Effector memory CD4-positive, alpha-beta T cell (primary cell): ENCODE measurements at regions not wholly inside any gene's neighbourhood (a gene's known extent, or its start where the extent isn't known, plus 50 kb on each side); places are given as distances from the start of the nearest gene placed in this dataset.

Experiments used
- DNase-seq, 3 donors: peaks; one replicate each; pipeline ENCODE4 v3.0.0-alpha.2; 2020
- H3K27ac ChIP-seq: 2 replicates; pipeline ENCODE4 v1.7.0; 2013; ENCODE audit warnings: mild to moderate bottlenecking, low read length, moderate library complexity; ENCODE audit not compliant: insufficient read depth, poor library complexity, severe bottlenecking
- H3K27me3 ChIP-seq: replicated peaks from 2 replicates; pipeline ENCODE4 v1.7.0; 2013; ENCODE audit warnings: mild to moderate bottlenecking, low read length; ENCODE audit not compliant: insufficient read depth, control insufficient read depth, poor library complexity, severe bottlenecking
- H3K36me3 ChIP-seq: 2 replicates; pipeline ENCODE4 v1.7.0; 2013; ENCODE audit warnings: mild to moderate bottlenecking, low read length, moderate library complexity; ENCODE audit not compliant: control insufficient read depth, insufficient read depth
- H3K4me1 ChIP-seq: 2 replicates; pipeline ENCODE4 v1.7.0; 2013; ENCODE audit warnings: low read length, mild to moderate bottlenecking; ENCODE audit not compliant: control insufficient read depth, insufficient read depth, poor library complexity, severe bottlenecking
- H3K4me3 ChIP-seq: 2 replicates; pipeline ENCODE4 v1.7.0; 2013; ENCODE audit warnings: low read length, low read depth, mild to moderate bottlenecking; ENCODE audit not compliant: insufficient read depth, poor library complexity, severe bottlenecking
- H3K9me3 ChIP-seq: 2 replicates; pipeline ENCODE4 v1.7.0; 2013; ENCODE audit warnings: mild to moderate bottlenecking, low read length, moderate library complexity; ENCODE audit not compliant: control insufficient read depth

DNA sequence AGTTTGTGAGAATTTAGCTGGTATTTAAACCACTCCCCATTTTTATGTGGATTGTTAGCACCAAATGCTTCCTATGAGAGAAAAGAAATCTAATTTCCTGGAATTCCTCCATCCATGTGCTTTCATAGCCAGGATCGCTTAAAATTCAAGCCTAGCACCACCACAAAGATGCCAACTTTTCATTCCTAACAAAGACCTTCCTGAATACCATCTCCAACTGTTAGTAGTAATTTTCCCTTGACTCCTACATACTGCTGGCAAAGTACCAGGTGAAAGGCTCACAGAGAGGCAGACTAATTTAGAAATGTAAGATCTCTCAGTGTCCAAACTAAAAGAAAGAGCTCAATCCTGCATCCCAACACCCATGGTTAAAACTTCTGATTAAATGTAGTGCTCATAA lies 386.3 kb downstream of the KCTD12 start:
- Histone ChIP-seq H3K27me3 (no peaks in the 10 kb centered on the region), H3K9me3 (no peaks in the 10 kb centered on the region), H3K4me3 (no peak overlapping the region), H3K27ac (no peak overlapping the region), H3K36me3 (no peaks in the 10 kb centered on the region), H3K4me1 (no peaks in the 10 kb centered on the region)
- no peak for DNase-seq

DNA sequence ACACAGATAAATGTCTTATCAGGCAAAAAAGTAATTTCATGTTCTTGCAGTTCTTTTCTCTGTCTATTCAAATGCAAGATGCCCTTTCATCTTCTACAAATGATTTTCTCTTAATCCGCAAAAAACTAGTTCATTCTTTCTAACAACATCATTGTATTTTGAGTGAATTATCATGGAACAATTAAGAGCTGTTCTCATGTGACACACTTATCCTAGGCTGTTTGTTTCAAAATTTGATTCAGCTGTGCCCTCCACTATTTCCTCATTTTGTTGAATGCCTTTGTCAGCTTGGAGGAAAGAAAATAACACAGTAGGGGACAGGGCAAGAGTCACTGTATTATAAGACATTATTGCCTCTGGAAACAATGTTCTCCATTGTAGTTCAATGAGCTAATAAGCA lies 396.9 kb downstream of the KCTD12 start:
- H3K36me3 ChIP-seq: no peaks in the 10 kb centered on the region
- H3K9me3 ChIP-seq: no peaks in the 10 kb centered on the region
- H3K27ac ChIP-seq: no peak overlapping the region
- no peaks in the 10 kb centered on the region for H3K27me3 ChIP-seq
- H3K4me1 ChIP-seq: no peaks in the 10 kb centered on the region
- no peak overlapping the region for H3K4me3 ChIP-seq
- no peak for DNase-seq

DNA sequence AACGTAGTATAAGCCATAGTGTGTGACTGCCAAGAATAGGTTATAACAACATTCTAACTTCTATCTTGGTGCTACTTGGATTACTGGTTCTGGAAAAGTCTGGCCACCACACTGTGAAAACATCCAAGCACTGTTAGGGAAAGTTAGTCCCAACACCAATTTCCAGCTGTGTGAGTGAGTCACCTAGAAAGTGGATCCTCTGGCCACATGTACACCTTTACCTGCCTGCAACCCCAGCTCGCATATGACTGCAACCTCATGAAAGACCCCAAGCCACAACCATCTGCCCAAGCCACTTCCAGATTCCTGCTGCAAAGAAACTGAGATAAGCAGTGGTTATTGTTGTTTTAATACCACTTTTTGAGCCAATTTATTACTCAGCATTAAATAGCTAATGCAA lies 404.5 kb downstream of the KCTD12 start:
- H3K36me3 ChIP-seq: no peaks in the 10 kb centered on the region
- H3K27ac ChIP-seq: no peak overlapping the region
- H3K4me3 ChIP-seq: no peak overlapping the region
- no peaks in the 10 kb centered on the region for H3K9me3 ChIP-seq
- DNase-seq: no peak
- H3K27me3 ChIP-seq: no peaks in the 10 kb centered on the region
- H3K4me1 ChIP-seq: no peaks in the 10 kb centered on the region

DNA sequence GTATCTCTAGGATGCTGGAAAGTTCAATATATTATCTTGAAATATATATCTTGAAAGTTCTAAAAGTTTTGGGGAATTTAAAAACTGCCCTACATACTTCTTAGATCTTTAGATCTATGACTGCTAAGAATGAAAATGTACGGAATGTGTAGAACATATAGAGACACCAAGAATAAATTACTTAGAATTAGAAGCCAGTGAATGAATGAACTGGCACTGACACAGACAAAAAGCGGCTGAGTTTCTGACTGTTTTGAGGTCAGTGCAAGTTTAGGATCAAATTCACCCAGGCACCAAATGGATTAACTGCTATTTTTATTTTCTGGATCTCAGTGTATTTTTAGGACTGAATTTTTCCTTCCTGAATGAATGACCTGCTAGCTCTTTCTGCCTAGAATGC lies 411.2 kb downstream of the KCTD12 start:
- DNase-seq: no peak
- Histone ChIP-seq H3K9me3 (no peaks in the 10 kb centered on the region), H3K4me1 (no peaks in the 10 kb centered on the region), H3K4me3 (no peak overlapping the region), H3K36me3 (no peaks in the 10 kb centered on the region), H3K27ac (no peak overlapping the region), H3K27me3 (no peaks in the 10 kb centered on the region)

DNA sequence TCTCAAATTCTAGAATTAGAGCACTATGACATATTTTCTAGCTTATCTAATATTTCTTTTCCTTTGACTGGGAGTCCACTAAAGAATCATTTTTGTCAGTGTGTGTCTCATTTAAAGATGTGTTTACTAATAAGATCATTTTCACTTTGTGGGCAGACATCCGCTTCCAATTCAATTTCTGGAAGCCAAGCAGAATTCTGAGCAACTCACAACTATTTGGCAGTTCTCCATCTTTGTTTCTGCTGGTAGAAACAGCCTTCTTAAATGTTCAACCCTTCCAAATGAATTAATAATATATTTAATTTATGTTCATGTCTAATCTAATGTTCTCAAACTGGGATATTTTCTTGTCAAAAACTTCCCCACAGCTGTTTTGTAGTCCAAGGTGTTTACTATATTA lies 411.8 kb downstream of the KCTD12 start:
- no peak overlapping the region for H3K27ac ChIP-seq
- H3K36me3 ChIP-seq: no peaks in the 10 kb centered on the region
- H3K27me3 ChIP-seq: no peaks in the 10 kb centered on the region
- H3K9me3 ChIP-seq: no peaks in the 10 kb centered on the region
- no peak for DNase-seq
- no peak overlapping the region for H3K4me3 ChIP-seq
- H3K4me1 ChIP-seq: no peaks in the 10 kb centered on the region

DNA sequence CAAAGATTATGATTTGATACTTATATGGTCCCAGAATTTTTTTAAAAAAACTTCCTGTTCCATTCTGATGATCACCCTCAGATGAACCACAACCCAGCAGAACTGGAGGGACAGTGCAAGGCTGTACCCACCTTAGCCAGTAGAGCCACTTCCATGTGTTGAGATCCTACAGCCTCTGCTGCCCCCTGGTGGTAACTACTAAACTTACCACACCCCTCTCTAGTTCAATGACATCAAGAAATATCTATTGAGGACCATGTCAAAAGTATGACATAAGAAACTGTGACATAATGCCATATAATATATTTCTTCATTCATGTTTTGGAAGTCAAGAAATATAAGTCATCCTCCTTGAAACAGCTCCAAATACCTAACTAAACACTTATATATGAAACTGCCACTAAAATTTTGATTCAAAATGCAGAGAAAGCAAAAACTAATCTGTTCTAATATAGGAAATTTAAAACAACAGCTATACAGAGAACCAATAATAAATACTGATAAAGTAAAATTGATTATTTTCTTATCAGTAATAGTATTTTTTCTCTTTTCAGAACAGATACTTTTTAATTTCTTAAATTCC lies 412.6 kb downstream of the KCTD12 start:
- H3K27me3 ChIP-seq: no peaks in the 10 kb centered on the region
- no peak overlapping the region for H3K4me3 ChIP-seq
- no peak overlapping the region for H3K27ac ChIP-seq
- peak; percentile 17 to 54 (median 29) for DNase-seq
- no peaks in the 10 kb centered on the region for H3K4me1 ChIP-seq
- H3K36me3 ChIP-seq: no peaks in the 10 kb centered on the region
- no peaks in the 10 kb centered on the region for H3K9me3 ChIP-seq

DNA sequence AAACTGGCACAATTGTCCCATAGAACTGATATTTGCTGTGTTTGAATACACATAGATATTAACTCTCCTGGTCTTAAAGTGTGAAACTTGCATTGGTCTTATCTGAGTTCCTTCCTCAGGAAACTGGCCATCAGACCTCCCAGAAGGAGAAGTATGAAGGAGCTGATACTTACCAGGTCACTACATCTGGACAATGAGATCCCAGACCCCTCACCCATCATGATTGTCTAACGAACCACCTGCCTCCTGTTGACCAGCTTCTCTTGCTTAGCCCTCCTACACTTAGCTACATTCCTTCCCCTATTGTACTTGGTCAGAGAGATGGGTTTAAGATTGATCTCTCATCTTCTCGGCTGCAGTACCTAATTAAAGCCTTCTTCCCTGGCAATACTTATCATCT lies 413.3 kb downstream of the KCTD12 start:
- no peaks in the 10 kb centered on the region for H3K27me3 ChIP-seq
- no peak overlapping the region for H3K4me3 ChIP-seq
- H3K36me3 ChIP-seq: no peaks in the 10 kb centered on the region
- no peak overlapping the region for H3K27ac ChIP-seq
- no peaks in the 10 kb centered on the region for H3K4me1 ChIP-seq
- DNase-seq: no peak
- H3K9me3 ChIP-seq: no peaks in the 10 kb centered on the region

DNA sequence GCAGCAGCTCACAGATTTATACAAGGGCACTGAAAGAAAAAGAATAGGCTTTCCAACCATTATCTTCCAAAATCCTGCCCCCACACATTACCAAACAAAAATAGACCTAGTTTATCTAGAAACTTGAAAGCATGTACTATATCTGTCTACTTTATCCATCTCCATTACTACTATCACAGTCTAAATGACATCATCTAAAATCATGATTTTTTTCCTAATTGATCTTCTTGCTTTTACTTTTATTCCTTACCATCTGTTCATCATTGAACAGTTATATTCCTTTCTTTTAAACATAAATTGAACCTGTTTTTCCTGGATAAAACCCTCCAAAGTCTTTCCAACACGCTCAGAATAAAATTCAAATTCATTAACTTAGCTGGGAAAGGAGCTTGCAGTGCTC lies 414.7 kb downstream of the KCTD12 start:
- H3K4me1 ChIP-seq: no peaks in the 10 kb centered on the region
- DNase-seq: no peak
- H3K9me3 ChIP-seq: no peaks in the 10 kb centered on the region
- no peaks in the 10 kb centered on the region for H3K27me3 ChIP-seq
- no peaks in the 10 kb centered on the region for H3K36me3 ChIP-seq
- no peak overlapping the region for H3K4me3 ChIP-seq
- H3K27ac ChIP-seq: no peak overlapping the region

DNA sequence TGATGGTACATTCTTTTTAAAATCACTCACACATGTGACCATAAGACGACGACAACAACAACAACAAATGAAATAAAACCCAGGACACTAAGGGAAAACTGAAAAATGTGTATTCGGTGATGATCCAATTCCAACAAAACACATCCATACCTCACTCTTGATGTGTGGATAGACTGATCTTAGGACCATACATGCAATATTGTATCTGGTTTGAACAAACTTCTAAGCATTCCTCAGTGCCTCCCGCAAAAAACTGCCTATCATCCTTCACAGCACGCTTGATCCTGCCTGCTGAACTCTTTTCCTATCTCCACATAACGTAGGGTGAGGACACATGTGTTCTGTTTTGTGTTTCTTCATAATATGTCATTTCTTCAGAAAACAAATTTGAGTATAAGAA lies 415.2 kb downstream of the KCTD12 start:
- H3K4me3 ChIP-seq: no peak overlapping the region
- DNase-seq: no peak
- no peaks in the 10 kb centered on the region for H3K4me1 ChIP-seq
- H3K9me3 ChIP-seq: no peaks in the 10 kb centered on the region
- no peak overlapping the region for H3K27ac ChIP-seq
- no peaks in the 10 kb centered on the region for H3K27me3 ChIP-seq
- no peaks in the 10 kb centered on the region for H3K36me3 ChIP-seq

DNA sequence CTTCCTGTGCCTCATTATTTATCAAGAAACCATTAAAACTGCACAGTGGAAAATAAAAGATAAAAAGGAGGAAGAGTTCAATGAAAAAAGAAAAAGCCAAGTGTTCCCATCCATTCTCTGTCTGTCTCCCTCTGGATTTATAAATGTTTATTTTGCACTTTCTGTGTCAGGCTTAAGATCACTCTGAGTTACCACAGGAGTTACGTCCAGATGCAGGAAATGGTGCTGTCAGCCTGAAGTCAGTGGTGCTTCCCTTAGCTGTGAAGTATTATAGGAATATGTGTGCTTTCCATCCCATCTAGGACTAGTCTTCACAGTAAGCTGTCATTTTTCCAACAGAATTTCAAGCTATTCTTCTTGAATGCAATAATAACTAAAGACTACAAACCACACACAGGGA lies 420.2 kb downstream of the KCTD12 start:
- no peak for DNase-seq
- Histone ChIP-seq H3K36me3 (no peaks in the 10 kb centered on the region), H3K4me1 (no peaks in the 10 kb centered on the region), H3K27ac (no peak overlapping the region), H3K27me3 (no peaks in the 10 kb centered on the region), H3K4me3 (no peak overlapping the region), H3K9me3 (no peaks in the 10 kb centered on the region)

DNA sequence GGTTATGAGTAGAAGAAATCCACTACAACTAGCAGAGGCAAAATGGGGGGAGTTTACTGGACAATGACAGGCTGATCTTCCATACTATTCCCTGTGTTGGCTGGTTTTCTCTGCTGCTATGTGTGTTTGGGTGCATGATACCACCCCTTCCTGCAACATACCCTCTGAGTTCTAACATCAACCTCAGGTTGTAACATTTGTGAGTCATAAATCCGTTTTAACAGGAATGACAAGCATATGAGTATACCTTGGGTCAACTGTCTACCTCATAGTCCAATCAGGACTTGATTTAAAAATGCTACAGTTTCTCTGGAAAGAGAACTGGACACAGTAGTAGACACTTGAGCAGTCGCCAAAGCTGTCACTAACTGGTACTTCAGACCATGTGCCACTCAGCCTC lies 422.9 kb downstream of the KCTD12 start:
- no peak overlapping the region for H3K27ac ChIP-seq
- no peaks in the 10 kb centered on the region for H3K27me3 ChIP-seq
- H3K4me3 ChIP-seq: no peak overlapping the region
- no peaks in the 10 kb centered on the region for H3K36me3 ChIP-seq
- no peak for DNase-seq
- no peaks in the 10 kb centered on the region for H3K9me3 ChIP-seq
- H3K4me1 ChIP-seq: no peaks in the 10 kb centered on the region
